Anterior cingulate cortex (tissue), 58 donors: ENCODE measurements at regions not wholly inside any gene's neighbourhood (a gene's known extent, or its start where the extent isn't known, plus 50 kb on each side); places are given as distances from the start of the nearest gene placed in this dataset.
"Not testable (repeated sequence)": the region's sequence is repeated elsewhere in the genome, so short reads cannot be mapped to it uniquely, and the experiment has no call there.

Experiments
- DNase-seq, 58 donors: peaks; one replicate each; lab custom pipeline; 2025; lab: John Stamatoyannopoulos, UW

- DNase-seq, result no peak
Measured at GRCh38 chr5:18602402-18602801, 968.1 kb downstream of the TAF11L14 start.

- DNase-seq, result no peak
Measured at GRCh38 chr5:18605186-18605585, 970.9 kb downstream of the TAF11L14 start.

GRCh38 chr5:18607570-18607969 is 973.3 kb downstream of the TAF11L14 start:
- no peak for DNase-seq

- DNase-seq, result not testable (repeated sequence)
Measured at GRCh38 chr5:18617191-18617590, 982.9 kb downstream of the TAF11L14 start.

- no peak for DNase-seq
Measured at GRCh38 chr5:18630458-18631045, 996.3 kb downstream of the TAF11L14 start.

- DNase-seq, result no peak
Measured at GRCh38 chr5:18652404-18653215, 1018.4 kb downstream of the TAF11L14 start.

GRCh38 chr5:18653216-18653752 is 1019.0 kb downstream of the TAF11L14 start:
- no peak for DNase-seq

GRCh38 chr5:18660511-18660910 is 1026.3 kb downstream of the TAF11L14 start:
- no peak for DNase-seq

- DNase-seq, result no peak
Measured at GRCh38 chr5:18662231-18662630, 1028.0 kb downstream of the TAF11L14 start.

GRCh38 chr5:18674212-18674611 is 1040.0 kb downstream of the TAF11L14 start:
- DNase-seq, result not testable (repeated sequence)

- no peak for DNase-seq
Measured at GRCh38 chr5:18675041-18675440, 1040.8 kb downstream of the TAF11L14 start.

GRCh38 chr5:18686253-18686652 is 1052.0 kb downstream of the TAF11L14 start:
- DNase-seq, result no peak

- no peak for DNase-seq
Measured at GRCh38 chr5:18687429-18687828, 1053.2 kb downstream of the TAF11L14 start.

- DNase-seq, result no peak
Measured at GRCh38 chr5:18699681-18700080, 1065.4 kb downstream of the TAF11L14 start.

- no peak for DNase-seq
Measured at GRCh38 chr5:18702821-18703220, 1068.6 kb downstream of the TAF11L14 start.

- DNase-seq, result no peak
Measured at GRCh38 chr5:18712936-18713485, 1078.8 kb downstream of the TAF11L14 start.

GRCh38 chr5:18720002-18720401 is 1085.7 kb downstream of the TAF11L14 start:
- no peak for DNase-seq

- DNase-seq, result no peak
Measured at GRCh38 chr5:18732556-18733479, 1098.6 kb downstream of the TAF11L14 start.

GRCh38 chr5:18736051-18736398 is 1101.8 kb downstream of the TAF11L14 start:
- no peak for DNase-seq

GRCh38 chr5:18736736-18737135 is 1102.5 kb downstream of the TAF11L14 start:
- not testable (repeated sequence) for DNase-seq

- DNase-seq, result no peak
Measured at GRCh38 chr5:18740301-18740700, 1106.0 kb downstream of the TAF11L14 start.
